Right lobe of liver (tissue), 6 donors: ENCODE measurements at regions not wholly inside any gene's neighbourhood (a gene's known extent, or its start where the extent isn't known, plus 50 kb on each side); places are given as distances from the start of the nearest gene placed in this dataset.
"Not testable (repeated sequence)": the region's sequence is repeated elsewhere in the genome, so short reads cannot be mapped to it uniquely, and the experiment has no call there.

Experiments
- ATAC-seq, 4 donors: fragments of 200-7000 bp; cut with Tn5 transposase; one replicate each; pipeline ENCODE4 v1.9.1; 2020; ENCODE audit warnings: mild to moderate bottlenecking in 4 of 4, moderate library complexity in 4 of 4
- DNase-seq, 3 donors: peaks; one replicate each; pipeline ENCODE4 v3.0.0-alpha.2; 2020
- H3K27ac ChIP-seq, 3 donors: fragments of 200-600 bp; one replicate each; pipeline ENCODE4 v1.8.0; 2022
- H3K27me3 ChIP-seq, 2 donors: fragments of 200-600 bp; one replicate each; pipeline ENCODE4 v1.8.0; 2022
- H3K36me3 ChIP-seq, 4 donors: fragments of 200-600 bp; sonication (generic) in 1 of 4; one replicate each; pipeline versions ENCODE4 v1.5.1 to v1.8.0; 2017 to 2022; ENCODE audit warnings: control low read depth in 1 of 4
- H3K4me1 ChIP-seq, 4 donors: fragments of 200-600 bp; sonication (generic) in 1 of 4; one replicate each; pipeline versions ENCODE4 v1.5.1 to v1.8.0; 2017 to 2022; ENCODE audit warnings: control low read depth in 1 of 4
- H3K4me3 ChIP-seq, 3 donors: fragments of 200-600 bp; one replicate each; pipeline ENCODE4 v1.8.0; 2022
- H3K9me3 ChIP-seq, 4 donors: fragments of 200-600 bp; sonication (generic) in 1 of 4; one replicate each; pipeline versions ENCODE4 v1.5.1 to v1.8.0; 2017 to 2022; ENCODE audit warnings: control low read depth in 1 of 4
- POLR2A ChIP-seq: fragments of 450-650 bp; IDR thresholded peaks from one replicate; pipeline ENCODE4 v1.6.1; 2017; ENCODE audit warnings: antibody characterized with exemption, mild to moderate bottlenecking
- WGBS: methylation state at CpG from one replicate; pipeline ENCODE4 v1.1.6; 2018; ENCODE audit warnings: low coverage, low lambda C conversion rate; ENCODE audit not compliant: insufficient coverage; ENCODE audit errors: missing lambda C conversion rate; 5-methylcytosine and 5-hydroxymethylcytosine counted together
- intact Hi-C, 2 donors: fragments of 100-400 bp; cut with DNase I; formaldehyde crosslinking; loops; one replicate each; pipeline versions ENCODE4 v1.11.2 to v1.14.1; 2022
- TF ChIP-seq, protein P1 (sequence below), 4 donors: fragments of 200-600 bp in 3 of 4; fragments of 450-650 bp in 1 of 4; IDR thresholded peaks; one replicate each; pipeline versions ENCODE4 v1.5.1 to v1.8.0; 2016 to 2022; ENCODE audit warnings: antibody characterized with exemption in 4 of 4, mild to moderate bottlenecking in 2 of 4
- donor health status: DM: no; HTN: yes; CAD: no.
- donor health status: DM: no; HTN: no; CAD: no.
- donor health status: DM: no; HTN: no; CAD: no.
- donor health status: DM: no; HTN: yes; CAD: no.
- donor health status: DM: no; HTN: yes; CAD: no.

DNA sequence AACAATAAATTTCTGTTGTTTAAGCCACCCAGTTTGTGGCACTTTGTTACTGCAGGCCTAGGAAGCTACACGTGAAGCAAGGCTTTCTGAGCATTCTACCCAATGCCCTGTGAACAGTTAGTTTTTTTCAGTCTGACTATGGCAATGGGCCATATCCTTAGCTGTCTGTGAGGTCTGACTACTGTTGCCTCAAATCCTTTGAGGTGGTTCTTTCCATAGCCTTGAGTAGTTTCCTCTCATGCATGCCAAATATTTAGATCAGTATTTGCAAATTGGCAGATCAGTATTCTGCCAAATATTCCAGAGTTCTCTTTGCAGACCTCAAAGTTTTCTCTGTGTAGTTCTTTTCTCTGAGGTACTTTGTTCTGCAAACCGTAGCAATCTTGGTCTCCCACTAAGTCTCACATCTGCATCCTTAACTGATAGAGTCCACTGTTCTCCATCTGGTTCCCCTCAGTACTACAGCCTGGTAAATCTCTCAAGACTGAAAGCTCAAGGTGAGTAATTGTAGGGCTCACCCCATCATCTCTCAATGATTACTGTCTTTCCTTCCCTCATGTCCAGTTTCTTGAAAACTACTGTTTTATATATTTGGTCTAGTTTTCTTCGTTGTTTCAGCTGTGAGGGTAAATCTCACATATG is 984.9 kb upstream of the INTU start:
- Histone ChIP-seq H3K36me3 (no peaks in the 10 kb centered on the region), H3K9me3 (no peaks in the 10 kb centered on the region), H3K4me3 (no peak overlapping the region), H3K4me1 (no peaks in the 10 kb centered on the region), H3K27me3 (no peaks in the 10 kb centered on the region), H3K27ac (no peak overlapping the region)
- WGBS, result 76% methylated on average over 3 of the region's 3 CpGs
- no peak for DNase-seq
- TF ChIP-seq POLR2A, result no peak
- TF ChIP-seq, protein P1, sequence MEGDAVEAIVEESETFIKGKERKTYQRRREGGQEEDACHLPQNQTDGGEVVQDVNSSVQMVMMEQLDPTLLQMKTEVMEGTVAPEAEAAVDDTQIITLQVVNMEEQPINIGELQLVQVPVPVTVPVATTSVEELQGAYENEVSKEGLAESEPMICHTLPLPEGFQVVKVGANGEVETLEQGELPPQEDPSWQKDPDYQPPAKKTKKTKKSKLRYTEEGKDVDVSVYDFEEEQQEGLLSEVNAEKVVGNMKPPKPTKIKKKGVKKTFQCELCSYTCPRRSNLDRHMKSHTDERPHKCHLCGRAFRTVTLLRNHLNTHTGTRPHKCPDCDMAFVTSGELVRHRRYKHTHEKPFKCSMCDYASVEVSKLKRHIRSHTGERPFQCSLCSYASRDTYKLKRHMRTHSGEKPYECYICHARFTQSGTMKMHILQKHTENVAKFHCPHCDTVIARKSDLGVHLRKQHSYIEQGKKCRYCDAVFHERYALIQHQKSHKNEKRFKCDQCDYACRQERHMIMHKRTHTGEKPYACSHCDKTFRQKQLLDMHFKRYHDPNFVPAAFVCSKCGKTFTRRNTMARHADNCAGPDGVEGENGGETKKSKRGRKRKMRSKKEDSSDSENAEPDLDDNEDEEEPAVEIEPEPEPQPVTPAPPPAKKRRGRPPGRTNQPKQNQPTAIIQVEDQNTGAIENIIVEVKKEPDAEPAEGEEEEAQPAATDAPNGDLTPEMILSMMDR (IDR thresholded peaks at IDR 0.05), result no peak
- intact Hi-C loops, result no loop called here
- ATAC-seq, result no peak

DNA sequence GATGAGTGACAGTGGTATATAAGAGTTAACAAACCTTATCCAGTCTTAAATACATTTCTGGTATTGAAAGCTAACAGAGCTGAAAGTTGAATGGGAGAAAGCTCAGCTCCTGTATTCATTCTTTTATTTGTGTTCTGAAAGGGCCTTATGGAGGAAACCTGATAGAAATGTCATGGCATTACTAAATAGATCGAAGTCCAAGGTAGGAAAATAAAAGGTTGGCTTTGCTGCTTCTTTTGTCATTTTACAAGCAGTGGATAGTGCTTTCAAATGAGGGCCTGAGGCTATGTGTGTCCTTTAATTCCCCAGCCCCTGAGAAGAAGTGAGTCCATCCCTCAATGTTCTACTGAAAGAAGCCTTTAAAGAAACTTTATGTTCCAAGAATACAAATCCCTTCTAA is 974.3 kb upstream of the INTU start:
- 64% methylated on average over 1 of the region's 1 CpG for WGBS
- DNase-seq (no peak), ATAC-seq (no peak)
- Histone ChIP-seq H3K36me3 (no peaks in the 10 kb centered on the region), H3K4me3 (no peak overlapping the region), H3K9me3 (no peaks in the 10 kb centered on the region), H3K27ac (no peak overlapping the region), H3K4me1 (no peaks in the 10 kb centered on the region), H3K27me3 (no peaks in the 10 kb centered on the region)
- intact Hi-C loops, result no loop called here
- TF ChIP-seq POLR2A, result no peak
- TF ChIP-seq, protein P1 (IDR thresholded peaks at IDR 0.05), result no peak

DNA sequence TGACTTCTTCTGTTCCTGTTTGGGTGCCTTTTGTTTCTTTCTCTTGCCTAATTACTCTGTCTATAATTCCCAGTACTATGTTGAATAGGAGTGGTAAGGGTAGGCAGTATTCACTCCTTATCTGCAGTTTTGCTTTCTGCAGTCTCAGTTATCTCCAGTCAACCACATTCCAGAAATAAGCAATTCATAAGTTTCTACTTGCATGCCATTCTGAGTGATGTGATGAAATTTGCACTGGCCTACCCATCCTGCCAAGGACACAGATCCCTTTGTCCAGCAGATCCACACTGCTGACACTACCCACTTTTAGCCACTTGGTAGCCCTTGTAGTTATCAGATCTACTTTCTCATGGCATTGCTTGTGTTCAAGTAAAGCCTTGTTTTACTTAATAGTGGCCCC is 971.6 kb upstream of the INTU start:
- no peak for DNase-seq
- intact Hi-C loops, result no loop called here
- no peak for TF ChIP-seq POLR2A
- TF ChIP-seq, protein P1 (IDR thresholded peaks at IDR 0.05), result no peak
- no peak overlapping the region for H3K4me3 ChIP-seq
- no peaks in the 10 kb centered on the region for H3K9me3 ChIP-seq
- H3K36me3 ChIP-seq, result no peaks in the 10 kb centered on the region
- H3K4me1 ChIP-seq, result no peaks in the 10 kb centered on the region
- H3K27me3 ChIP-seq, result no peaks in the 10 kb centered on the region
- H3K27ac ChIP-seq, result no peak overlapping the region
- no peak for ATAC-seq

DNA sequence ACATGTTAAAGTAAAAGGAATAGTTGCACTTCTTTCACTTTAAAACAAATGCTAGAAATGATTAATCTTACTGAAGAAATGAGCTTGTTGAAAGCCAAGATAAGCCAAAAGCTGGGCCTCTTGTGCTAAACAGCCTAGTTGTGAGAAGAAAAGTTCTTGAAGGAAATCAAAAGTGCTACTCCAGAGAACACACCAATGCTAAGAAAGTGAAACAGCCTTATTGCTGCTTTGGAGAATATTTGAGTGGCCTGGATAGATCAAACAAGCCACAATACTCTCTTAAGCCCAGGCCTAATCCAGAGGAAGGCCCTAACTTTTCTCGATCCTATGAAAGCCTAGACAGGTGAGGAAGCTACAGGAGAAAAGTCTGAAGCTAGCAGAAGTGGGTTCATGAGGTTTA is 967.9 kb upstream of the INTU start:
- intact Hi-C loops, result no loop called here

DNA sequence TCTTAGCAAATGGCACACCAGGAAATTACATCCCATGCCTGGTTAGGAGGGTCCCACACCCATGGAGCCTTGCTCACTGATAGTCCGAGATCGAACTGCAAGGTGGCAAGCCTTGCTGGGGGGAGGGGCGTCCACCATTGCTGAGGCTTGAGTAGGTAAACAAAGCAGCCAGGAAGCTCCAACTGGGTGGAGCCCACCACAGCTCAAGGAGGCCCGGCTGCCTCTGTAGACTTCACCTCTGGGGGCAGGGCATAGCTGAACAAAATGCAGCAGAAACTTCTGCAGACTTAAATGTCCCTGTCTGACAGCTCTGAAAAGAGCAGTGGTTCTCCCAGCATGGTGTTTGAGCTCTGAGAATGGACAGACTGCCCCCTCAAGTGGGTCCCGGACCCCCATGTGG is 962.7 kb upstream of the INTU start:
- DNase-seq, H3K27ac ChIP-seq, ATAC-seq, H3K4me3 ChIP-seq, H3K27me3 ChIP-seq, H3K4me1 ChIP-seq, H3K36me3 ChIP-seq, H3K9me3 ChIP-seq, intact Hi-C loops: not testable (repeated sequence)
- WGBS, result no CpG with 5 or more reads among the region's 5 CpGs

More for the DNA sequence above, 967.9 kb upstream of the INTU start:
- TF ChIP-seq, protein P1 (IDR thresholded peaks at IDR 0.05), result no peak
- no peak for TF ChIP-seq POLR2A
- no peaks in the 10 kb centered on the region for H3K9me3 ChIP-seq
- H3K36me3 ChIP-seq, result no peaks in the 10 kb centered on the region
- 40% methylated on average over 1 of the region's 1 CpG for WGBS
- H3K27me3 ChIP-seq, result no peaks in the 10 kb centered on the region
- H3K27ac ChIP-seq, result no peak overlapping the region
- no peak for DNase-seq
- no peak for ATAC-seq
- no peaks in the 10 kb centered on the region for H3K4me1 ChIP-seq
- no peak overlapping the region for H3K4me3 ChIP-seq
